NCI-H2196 (cell line): ENCODE measurements at regions not wholly inside any gene's neighbourhood (a gene's known extent, or its start where the extent isn't known, plus 50 kb on each side); places are given as distances from the start of the nearest gene placed in this dataset.

ENCODE experiments used
- DNase-seq: peaks from one replicate; lab custom pipeline; 2025; ENCODE audit not compliant: unreplicated experiment; lab: John Stamatoyannopoulos, UW

DNA sequence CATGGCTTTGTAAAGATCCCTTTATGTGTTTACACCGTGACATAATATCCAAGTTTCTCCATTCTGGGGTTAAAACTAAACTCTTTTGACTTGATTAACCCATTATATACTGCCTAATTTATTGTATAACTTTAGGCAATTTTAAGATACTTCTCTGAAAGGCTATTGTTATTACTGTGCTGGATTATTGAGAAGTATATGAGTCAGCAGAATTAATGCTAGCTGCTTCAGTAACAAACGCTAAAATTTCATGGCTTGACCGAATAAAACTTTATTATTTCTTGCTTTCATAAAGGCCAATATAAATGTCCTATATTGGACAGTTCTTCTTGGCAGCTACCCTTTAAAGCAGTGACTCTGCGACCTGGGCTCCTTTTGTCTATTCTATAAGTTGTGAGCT lies 853.9 kb downstream of the SORCS3 start:
- no peak for DNase-seq

DNA sequence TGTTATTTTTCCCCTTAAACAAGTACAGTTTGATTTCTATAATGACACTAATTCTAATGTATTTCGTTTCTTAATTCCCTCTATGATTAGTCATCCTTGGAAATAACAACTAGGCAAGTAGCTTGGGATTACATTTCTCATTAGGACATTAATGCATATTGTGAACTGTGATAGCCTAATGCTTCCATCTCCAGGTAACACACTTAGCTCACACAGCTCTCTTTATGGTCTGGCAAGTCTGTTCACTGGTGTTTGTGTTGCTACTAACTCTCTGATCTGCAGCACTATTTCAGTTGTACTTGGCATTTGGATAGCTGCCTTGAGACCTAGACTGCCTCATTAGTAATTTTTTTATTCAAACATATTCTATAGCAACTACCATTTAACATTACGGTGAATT lies 853.2 kb downstream of the SORCS3 start:
- DNase-seq = no peak

DNA sequence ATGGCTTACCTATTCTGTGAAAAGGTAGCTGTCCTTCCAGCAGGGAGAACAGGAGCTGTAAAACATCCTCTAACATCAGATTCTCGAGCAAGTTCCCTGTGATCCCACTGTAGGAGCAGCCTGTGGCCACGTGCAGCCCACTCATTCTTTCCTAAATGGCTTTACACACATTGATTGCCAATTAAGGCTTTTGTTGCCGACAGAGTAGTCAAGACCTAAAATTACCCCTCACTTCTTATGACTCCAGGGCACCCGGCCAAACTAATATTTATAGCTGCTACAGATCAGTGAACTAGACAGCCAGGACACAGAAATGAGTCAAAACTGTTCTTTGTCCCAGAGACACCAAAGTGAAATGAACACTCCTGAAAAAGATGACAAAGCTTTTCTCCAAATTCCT lies 832.1 kb downstream of the SORCS3 start:
- no peak for DNase-seq

DNA sequence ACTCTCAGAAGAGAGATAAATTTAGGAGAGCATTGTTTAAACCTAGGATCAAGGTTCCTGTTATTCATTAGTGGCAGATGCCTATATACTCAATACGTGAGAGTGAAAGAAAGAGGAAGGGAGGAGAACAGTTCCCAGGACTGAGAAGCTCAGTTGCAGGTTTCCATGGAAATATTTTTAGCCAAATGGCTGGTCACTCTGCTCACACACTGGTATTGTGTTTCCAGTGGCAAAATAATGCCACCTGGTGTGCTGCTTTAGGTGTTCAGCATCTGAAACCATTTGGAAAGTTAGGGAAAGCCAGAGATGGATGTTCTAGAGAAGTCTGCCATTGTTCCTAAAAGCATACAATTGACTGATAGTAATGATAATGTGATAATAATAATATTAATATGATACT lies 827.7 kb downstream of the SORCS3 start:
- DNase-seq = no peak

DNA sequence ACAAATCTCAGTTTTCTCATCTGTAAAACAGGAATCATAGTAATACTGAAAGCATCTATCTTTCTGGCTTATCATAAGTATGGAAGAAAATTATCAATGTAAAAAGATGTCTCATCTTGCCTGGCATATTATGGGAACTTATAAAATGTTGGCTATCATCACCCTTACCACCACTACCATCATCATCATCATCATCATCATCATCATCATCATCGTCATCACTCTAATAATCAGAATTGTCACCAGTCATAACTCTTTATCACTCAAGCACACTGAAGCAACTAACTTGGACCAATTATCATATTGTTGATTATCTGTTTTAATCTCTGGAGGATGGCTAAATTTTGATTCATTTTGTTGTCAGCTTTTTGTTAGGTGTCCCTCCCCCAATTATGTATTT lies 825.4 kb downstream of the SORCS3 start:
- DNase-seq = no peak

GRCh38 chr10:105434970-105435369 lies 793.9 kb downstream of the SORCS3 start:
- DNase-seq = no peak

- DNase-seq = no peak
These were observed 772.9 kb downstream of the SORCS3 start for GRCh38 chr10:105413997-105414396.

GRCh38 chr10:105409370-105409769 lies 768.3 kb downstream of the SORCS3 start:
- DNase-seq = no peak

DNA sequence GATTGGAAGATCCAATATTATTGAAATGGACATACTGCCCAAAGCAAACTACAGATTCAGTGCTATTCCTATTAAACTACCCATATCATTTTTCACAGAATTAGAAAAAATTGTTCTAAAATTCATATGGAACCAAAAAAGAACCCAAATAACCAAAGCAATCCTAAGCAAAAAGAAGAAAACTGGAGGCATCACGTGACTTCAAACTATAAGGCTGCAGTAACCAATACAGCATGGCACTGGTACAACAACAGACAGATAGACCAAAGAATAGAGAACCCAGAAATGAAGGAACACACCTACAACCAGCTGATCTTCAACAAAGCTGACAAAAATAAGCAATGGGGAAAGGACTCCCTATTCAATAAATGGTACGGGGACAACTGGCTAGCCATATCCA lies 765.4 kb downstream of the SORCS3 start:
- no peak for DNase-seq

- no peak for DNase-seq
These were observed 757.1 kb downstream of the SORCS3 start for GRCh38 chr10:105398202-105398601.

DNA sequence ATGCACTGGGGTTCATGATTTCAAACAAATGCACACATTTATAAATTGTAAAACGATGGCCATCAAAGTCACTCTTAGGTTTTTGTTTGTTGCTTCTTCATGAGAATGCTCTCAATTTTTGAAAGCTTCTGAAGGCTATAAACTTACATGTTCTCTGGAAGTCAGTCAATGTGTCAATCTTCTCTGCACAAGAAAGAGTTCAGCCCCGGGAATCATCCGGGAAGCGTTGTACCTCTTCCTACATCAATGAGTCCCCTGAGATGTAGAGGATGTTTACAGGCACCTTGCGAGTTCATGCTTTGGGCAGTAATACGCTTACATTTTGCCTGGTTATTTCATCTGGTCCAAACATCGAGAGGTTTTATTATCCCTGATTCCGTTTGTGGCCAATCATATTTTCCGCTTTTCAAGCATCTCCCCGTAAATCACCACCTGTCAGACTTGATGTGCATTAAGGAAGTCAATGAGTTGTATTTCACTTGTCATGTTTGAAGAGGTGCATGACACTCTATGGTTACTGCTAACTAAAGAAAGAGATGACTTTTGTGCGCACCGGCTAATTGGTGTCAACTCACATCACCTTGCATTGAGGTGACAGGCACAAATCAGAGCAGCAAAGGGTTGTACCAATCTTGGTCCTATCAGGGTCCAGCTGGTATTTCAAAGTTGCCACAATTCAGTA lies 750.7 kb downstream of the SORCS3 start:
- no peak for DNase-seq

- no peak for DNase-seq
These were observed 746.9 kb downstream of the SORCS3 start for GRCh38 chr10:105387971-105388370.

- DNase-seq = no peak
These were observed 742.9 kb downstream of the SORCS3 start for GRCh38 chr10:105383978-105384377.

GRCh38 chr10:105370692-105371091 lies 729.6 kb downstream of the SORCS3 start:
- DNase-seq = no peak

DNA sequence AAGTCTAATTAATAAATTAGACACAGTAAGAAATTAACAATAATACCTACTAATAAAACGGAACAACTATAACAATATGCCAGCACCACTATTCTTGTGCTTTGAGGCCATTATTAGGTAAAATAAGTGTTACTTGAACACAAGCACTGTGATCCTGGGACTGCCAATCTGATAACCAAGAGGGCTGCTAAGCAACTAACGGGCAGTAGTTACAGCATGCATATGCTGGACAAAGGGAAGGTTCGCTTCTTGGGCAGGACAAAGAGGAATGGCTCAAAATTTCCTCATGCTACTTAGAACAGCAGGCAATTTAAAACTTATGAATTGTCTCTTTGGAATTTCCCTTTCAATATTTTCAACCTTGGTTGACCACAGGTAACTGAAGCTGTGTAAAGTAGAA lies 718.6 kb downstream of the SORCS3 start:
- DNase-seq = no peak

- no peak for DNase-seq
These were observed 717.8 kb downstream of the SORCS3 start for GRCh38 chr10:105358911-105359310.

GRCh38 chr10:105356626-105357025 lies 715.5 kb downstream of the SORCS3 start:
- no peak for DNase-seq

- no peak for DNase-seq
These were observed 712.9 kb downstream of the SORCS3 start for GRCh38 chr10:105354010-105354409.

- no peak for DNase-seq
These were observed 711.7 kb downstream of the SORCS3 start for GRCh38 chr10:105352827-105353226.

- no peak for DNase-seq
These were observed 711.2 kb downstream of the SORCS3 start for GRCh38 chr10:105352281-105352680.

DNA sequence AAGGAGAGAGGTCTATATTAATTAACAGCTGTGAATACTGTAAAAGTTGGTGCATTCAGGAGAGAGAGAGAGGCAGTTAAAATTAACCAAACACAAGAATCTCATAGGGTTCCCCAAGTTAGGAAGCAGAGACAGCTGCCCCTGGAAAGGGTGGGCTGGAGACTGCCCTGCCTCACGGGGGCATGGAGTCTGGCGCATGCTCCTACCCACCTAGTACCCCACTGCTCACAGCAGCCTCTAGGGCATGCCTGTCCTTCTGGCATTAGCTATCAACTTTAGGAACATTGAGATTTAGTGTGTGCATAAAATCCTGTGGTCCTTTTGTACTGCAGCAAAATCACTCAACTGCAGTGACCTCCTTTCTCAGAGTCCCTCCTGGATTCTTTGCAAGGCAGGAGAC lies 710.1 kb downstream of the SORCS3 start:
- no peak for DNase-seq

- no peak for DNase-seq
These were observed 706.4 kb downstream of the SORCS3 start for GRCh38 chr10:105347487-105347886.

GRCh38 chr10:105342606-105343005 lies 701.5 kb downstream of the SORCS3 start:
- DNase-seq = no peak
